NOMO-1 (cell line): ENCODE measurements at regions not wholly inside any gene's neighbourhood (a gene's known extent, or its start where the extent isn't known, plus 50 kb on each side); places are given as distances from the start of the nearest gene placed in this dataset.
A peak's percentile ranks its signal among the peaks of the same experiment; 100 is the strongest.

Source experiments
- DNase-seq, 2 experiments: peaks; one replicate each; lab custom pipeline; 2025; ENCODE audit not compliant: unreplicated experiment in 2 of 2; lab: John Stamatoyannopoulos, UW

DNA sequence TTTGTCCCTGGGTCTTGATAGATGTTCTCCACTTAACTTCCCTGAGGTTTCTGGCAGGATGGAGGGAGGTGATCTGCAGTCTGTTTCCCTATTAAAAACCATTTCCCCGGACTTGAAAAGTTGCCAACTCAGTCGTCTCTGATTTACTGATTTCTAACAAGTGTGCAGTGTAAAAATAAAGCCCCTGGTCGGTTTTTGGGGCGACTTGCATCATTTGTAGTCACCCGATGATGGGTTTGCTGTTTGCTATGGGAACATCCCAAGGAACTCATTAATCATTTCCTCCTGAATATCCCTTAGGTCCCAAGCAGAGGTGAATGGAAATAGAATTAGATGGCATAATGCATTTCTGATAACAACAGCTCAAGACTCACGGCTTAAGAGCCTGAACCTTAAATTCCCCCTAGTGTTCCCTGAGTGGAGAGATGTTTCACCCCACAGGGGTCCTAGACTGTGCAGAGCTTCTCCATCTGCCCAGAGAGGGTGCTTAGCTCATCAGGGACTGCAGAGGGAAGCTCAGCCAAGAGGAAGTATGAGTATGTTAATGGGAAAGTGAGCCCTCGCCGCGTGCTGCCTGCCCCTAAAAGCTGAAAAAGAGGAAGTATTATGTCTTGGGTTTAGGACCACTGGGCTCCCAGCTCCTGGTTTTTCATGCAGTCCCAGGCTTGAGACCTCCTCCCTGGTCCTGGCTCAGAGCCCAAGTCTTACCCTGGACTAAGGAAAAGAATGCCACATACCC, 115.1 kb upstream of the DAP start:
- peak; percentile 96 to 98 for DNase-seq

DNA sequence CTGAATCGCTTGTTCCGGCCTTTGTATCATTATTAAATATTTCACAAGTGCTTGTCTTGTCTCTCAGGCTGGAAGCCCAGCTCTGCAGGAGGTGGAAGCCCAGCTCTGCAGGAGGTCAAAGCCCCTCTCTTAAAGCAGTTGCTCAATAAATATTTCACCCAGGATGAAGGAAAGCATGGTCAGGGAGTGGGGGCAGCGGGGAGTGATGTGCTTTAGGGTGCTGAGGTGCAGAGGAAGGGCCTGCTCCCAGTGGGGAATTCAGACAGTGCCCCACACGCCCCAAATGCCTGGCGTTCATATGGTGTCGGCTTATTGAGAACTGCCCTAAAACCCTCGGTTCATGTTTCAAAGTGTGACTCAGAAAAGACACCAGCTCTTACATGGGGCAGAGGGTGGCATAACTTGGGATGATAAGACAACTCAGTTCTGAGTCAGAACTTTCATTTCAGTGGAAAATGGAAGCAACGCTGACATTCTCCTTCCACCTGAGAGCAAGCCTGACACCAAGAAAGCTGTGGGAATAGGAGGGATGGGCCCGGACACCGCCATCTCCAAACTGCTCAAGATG, 114.3 kb upstream of the DAP start:
- DNase-seq, result no peak

DNA sequence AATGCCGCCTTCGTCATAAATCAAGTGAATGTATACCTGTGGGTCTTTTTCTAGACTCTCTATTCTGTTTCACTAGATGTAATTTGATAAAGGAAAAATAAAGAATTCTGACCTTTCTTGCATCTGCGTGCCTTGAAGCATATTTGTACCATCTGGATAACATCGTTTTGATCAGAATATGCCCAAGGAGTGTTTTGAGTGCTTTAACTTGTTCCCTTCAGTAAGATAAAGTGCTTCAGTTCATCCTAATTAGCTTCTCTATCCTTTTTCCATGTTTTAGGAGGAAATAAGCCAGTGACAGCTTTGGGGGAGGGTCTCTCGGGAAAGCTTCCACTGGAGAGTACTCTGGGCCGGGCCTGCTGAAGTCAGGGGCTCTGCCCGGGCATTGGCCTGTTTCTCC, 113.5 kb upstream of the DAP start:
- no peak for DNase-seq

DNA sequence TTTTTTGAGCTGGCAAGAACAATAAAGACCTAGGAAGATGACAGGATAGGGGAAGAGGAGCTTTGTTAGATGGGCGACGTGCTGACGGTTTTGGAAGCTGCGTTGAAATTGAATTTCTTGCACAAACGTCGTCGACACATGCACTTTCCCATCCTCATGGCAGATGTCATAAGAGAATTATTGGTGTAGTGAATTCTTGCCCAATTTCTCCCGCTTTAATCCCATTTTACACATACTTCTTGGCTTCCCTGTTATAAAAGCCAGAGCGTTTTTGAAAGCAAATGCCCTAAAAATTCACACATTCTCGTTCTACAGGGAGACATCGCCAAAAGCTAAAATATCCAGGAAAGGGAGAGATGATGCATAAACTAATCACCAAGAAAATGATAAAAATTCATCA, 109.8 kb upstream of the DAP start:
- no peak for DNase-seq

GRCh38 chr5:10868956-10869355, 107.9 kb upstream of the DAP start:
- no peak for DNase-seq

DNA sequence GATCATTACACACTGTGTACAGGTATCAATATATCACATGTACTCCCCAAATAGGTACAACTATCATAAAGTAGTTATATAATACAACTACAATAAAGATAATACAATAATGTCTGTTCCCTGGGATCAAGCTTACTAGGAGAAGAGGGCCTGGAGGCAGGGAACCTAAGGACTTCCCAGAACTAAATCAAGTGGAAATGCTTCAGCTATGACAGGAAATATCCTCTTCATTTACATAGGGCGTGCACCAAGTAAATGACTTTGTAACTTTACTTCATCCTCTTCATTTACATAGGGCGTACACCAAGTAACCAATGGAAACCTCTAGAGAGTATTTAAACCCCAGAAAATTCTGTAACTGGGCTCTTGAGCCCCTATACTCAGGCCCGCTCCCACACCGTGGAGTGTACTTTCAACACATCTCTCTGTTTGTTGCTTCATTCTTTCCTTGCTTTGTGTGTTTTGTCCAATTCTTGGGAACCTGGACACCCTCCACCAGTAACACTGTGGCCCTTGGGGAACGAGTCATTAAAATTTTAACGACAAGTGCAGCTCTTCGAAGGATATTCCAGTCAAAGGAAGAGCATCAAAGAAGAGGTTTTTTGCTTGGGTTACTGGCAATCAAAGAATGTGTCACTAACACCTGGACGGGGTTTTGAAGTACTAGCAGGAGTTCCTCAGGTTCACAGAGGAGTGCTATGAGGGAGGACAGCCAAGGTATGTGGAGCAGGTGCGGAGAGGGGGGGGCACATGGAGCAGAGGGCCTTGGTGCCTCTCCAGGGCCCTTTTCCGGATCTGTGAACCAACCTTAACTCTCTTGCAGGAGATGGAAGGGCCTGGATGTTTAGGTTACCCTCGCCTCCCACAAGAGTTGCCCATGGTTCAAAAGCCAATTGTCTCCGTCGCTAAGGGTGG, 106.6 kb upstream of the DAP start:
- DNase-seq, result no peak

DNA sequence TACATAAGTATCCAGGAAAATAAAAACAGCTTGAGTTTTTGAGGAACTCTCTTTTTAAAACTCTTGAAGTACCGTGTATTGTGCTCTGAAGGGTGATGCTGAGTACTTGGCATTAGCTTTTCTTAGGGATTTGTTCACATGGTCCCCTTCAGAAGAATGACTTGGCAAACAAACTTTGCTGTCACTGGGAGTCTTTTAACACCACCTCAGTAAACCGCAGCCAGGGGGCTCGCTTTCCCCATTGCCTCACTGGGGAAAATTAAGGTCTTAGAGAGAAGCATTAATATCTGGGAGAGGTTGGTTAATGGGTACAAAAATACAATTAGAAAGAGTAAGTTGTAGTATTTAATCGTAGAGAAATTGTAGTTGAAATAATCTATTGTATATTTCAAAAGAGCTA, 105.9 kb upstream of the DAP start:
- DNase-seq, result no peak

DNA sequence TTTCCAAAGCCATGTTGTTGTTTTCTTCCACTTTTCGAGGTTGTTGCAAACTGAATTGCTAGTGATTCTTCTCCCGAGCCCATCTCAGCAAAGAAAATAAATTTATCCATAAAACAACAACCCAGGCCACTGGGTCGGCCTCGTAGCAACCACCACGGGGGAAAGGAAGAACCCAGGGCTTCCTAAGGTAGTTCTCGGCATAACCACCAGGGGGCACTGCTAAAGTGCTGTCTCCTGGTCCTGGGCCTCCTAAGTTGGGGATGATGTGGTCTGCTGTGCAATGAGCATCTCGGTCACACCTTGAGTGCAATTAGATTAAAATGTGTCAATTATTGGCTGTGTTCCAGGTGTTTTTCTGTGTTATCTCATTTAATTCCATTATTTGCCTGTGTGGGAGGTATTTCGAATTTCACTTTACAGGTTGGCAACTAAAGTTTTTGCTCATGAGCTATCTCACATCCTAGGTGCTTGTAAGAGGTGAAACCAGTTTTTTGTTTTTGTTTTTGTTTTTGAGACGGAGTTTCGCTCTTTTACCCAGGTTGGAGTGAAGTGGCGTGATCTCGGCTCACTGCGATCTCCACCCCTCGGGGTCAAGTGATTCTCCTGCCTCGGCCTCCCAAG, 102.8 kb upstream of the DAP start:
- peak; percentile 57 to 79 for DNase-seq

DNA sequence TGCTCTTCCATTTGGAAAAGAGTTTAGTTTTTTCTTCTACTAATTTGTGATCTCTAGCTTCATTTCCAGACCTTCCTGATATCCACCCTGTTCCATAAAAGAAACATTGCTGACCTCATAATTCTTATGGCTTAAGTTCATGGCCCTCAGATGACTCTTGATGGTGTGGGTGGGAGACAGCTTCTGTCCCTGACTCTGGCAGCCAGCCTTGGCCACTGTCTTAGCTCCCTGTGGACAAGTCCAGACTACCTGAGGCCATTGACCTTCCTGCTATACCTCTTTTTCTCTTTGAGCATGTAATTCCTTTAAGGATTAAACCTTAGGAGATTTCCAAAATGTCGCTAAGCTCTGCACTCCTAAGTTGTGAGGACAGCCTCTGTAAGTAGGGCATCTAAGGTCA, 101.1 kb upstream of the DAP start:
- no peak for DNase-seq

DNA sequence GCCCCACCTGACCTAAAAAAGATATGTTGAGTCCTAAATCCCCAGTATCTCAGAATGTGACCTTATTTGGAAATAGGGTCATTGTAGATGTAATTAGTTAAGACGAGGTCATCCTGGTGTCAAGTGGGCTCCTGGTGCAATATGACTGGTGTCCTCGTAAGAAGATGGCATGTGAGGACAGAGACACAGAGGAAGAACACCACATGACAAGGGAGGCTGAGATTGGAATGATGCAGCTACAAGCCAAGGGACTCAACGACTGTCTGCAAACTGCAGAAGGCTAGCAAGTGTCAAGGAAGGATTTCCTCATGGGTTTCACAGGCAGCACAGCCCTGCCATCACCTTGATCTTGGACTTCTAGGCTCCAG, 100.4 kb upstream of the DAP start:
- no peak for DNase-seq

GRCh38 chr5:10860645-10861422, 99.8 kb upstream of the DAP start:
- DNase-seq, result no peak

DNA sequence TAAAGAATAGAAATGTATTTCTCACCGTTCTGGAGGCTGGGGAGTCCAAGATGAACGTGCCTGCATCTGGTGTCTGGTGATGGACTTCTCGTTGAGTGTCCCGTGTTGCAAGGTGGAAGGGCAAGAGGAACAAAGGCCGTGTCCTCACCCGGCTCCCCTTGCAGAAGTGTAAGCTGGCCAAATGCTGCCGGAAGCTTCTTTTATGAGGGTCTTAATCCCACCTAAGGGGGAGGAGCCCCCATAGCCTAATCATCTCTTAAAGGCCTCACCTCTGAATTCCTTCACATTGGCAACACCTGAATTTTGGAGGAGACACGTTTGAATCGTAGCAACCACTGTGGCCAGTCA, 99.1 kb upstream of the DAP start:
- no peak for DNase-seq

- no peak for DNase-seq
Observed at GRCh38 chr5:10859393-10860195, 98.6 kb upstream of the DAP start.

DNA sequence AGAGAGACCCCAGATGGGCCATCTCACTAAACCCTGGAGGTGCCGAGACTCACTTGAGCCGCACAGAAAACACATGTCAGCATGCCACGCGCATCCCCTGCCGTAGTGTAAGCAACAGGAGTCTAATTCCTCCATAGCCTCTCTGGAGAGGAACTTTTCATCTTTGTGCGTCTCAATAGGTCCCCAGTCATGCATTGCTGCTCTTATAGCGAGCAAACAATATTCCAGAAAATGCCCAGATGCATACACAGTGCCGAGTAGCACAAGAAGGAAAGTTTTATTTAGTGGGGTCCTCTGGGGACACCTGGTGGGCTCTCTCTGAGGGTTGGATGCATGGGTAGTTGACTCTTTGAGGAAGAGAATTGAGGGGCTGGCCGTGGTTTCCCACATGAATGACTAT, 97.9 kb upstream of the DAP start:
- DNase-seq, result no peak

- DNase-seq, result peak in 1 of 2 experiments; percentile 43
Observed at GRCh38 chr5:10858307-10858706, 97.3 kb upstream of the DAP start.

DNA sequence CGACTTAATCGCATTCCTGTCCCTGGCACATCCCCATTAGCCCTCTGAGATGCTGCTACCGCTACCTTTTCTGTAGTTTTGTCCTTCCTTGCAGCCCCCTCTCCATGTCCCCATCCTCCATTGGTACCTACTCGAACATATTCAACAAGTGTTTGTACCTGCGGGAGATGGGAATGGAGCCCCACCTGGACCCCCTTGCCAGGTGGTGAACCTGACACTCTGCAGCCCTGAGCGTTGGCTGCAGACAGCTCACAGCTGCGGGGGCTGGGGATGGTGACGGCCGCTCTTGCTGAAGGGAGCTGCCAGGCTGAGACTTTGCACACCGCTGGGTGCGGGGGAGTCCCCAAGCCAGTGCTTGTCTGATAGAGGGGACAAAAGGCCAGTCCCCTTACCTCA, 96.3 kb upstream of the DAP start:
- no peak for DNase-seq

GRCh38 chr5:10856683-10857337, 95.8 kb upstream of the DAP start:
- peak; percentile 35 to 44 for DNase-seq

GRCh38 chr5:10856071-10856470, 95.0 kb upstream of the DAP start:
- no peak for DNase-seq

- peak; percentile 75 to 84 for DNase-seq
Observed at GRCh38 chr5:10854506-10855277, 93.7 kb upstream of the DAP start.
